ENCODE measurements at regions not wholly inside any gene's neighbourhood (a gene's known extent, or its start where the extent isn't known, plus 50 kb on each side); places are given as distances from the start of the nearest gene placed in this dataset.
"Not testable (repeated sequence)": the region's sequence is repeated elsewhere in the genome, so short reads cannot be mapped to it uniquely, and the experiment has no call there.

- DNase-seq (ENCODE audit: low read depth), result no peak
These were observed 688.2 kb downstream of the NYAP2 start for GRCh38 chr2:226087505-226088365.

- DNase-seq (ENCODE audit: low read depth), result no peak
These were observed 687.5 kb downstream of the NYAP2 start for GRCh38 chr2:226087051-226087450.

- no peak for DNase-seq (ENCODE audit: low read depth)
These were observed 686.7 kb downstream of the NYAP2 start for GRCh38 chr2:226086190-226086589.

- not testable (repeated sequence) for DNase-seq (ENCODE audit: low read depth)
These were observed 685.9 kb downstream of the NYAP2 start for GRCh38 chr2:226085425-226085824.

- peak; percentile 46 for DNase-seq (ENCODE audit: low read depth)
These were observed 680.8 kb downstream of the NYAP2 start for GRCh38 chr2:226080334-226080733.

GRCh38 chr2:226079671-226080181, 680.2 kb downstream of the NYAP2 start:
- peak; percentile 92 for DNase-seq (ENCODE audit: low read depth)

- DNase-seq (ENCODE audit: low read depth), result peak; percentile 41
These were observed 679.7 kb downstream of the NYAP2 start for GRCh38 chr2:226079196-226079595.

- peak; percentile 40 for DNase-seq (ENCODE audit: low read depth)
These were observed 679.2 kb downstream of the NYAP2 start for GRCh38 chr2:226078666-226079065.

- no peak for DNase-seq (ENCODE audit: low read depth)
These were observed 678.3 kb downstream of the NYAP2 start for GRCh38 chr2:226077841-226078240.

GRCh38 chr2:226077031-226077430, 677.5 kb downstream of the NYAP2 start:
- DNase-seq (ENCODE audit: low read depth), result peak; percentile 33

- peak; percentile 11 for DNase-seq (ENCODE audit: low read depth)
These were observed 677.0 kb downstream of the NYAP2 start for GRCh38 chr2:226076529-226076928.

- peak; percentile 50 for DNase-seq (ENCODE audit: low read depth)
These were observed 674.9 kb downstream of the NYAP2 start for GRCh38 chr2:226074391-226074790.

- DNase-seq (ENCODE audit: low read depth), result peak; percentile 43
These were observed 674.1 kb downstream of the NYAP2 start for GRCh38 chr2:226073496-226074160.

GRCh38 chr2:226066873-226067272, 667.4 kb downstream of the NYAP2 start:
- no peak for DNase-seq (ENCODE audit: low read depth)

GRCh38 chr2:226066391-226066790, 666.9 kb downstream of the NYAP2 start:
- no peak for DNase-seq (ENCODE audit: low read depth)

- no peak for DNase-seq (ENCODE audit: low read depth)
These were observed 665.5 kb downstream of the NYAP2 start for GRCh38 chr2:226064932-226065570.

- DNase-seq (ENCODE audit: low read depth), result peak; percentile 80
These were observed 664.4 kb downstream of the NYAP2 start for GRCh38 chr2:226063704-226064440.

GRCh38 chr2:226059961-226060627, 660.6 kb downstream of the NYAP2 start:
- DNase-seq (ENCODE audit: low read depth), result no peak

GRCh38 chr2:226057914-226058313, 658.4 kb downstream of the NYAP2 start:
- DNase-seq (ENCODE audit: low read depth), result no peak

GRCh38 chr2:226057365-226057764, 657.9 kb downstream of the NYAP2 start:
- DNase-seq (ENCODE audit: low read depth), result no peak

GRCh38 chr2:226052772-226053416, 653.4 kb downstream of the NYAP2 start:
- no peak for DNase-seq (ENCODE audit: low read depth)
